Spleen (tissue), 11 donors: ENCODE measurements at regions not wholly inside any gene's neighbourhood (a gene's known extent, or its start where the extent isn't known, plus 50 kb on each side); places are given as distances from the start of the nearest gene placed in this dataset.

Experiments used
- DNase-seq: peaks from one replicate; pipeline ENCODE4 v3.0.0-alpha.2; 2020
- H3K27ac ChIP-seq, 8 donors: fragments of 200-600 bp; sonication (generic) in 7 of 8; 1 replicate in 4 of 8; 2 replicates in 4 of 8; pipeline versions ENCODE4 v1.5.0 to v1.8.0; 2016 to 2021; ENCODE audit warnings: inconsistent platforms in 4 of 8, mild to moderate bottlenecking in 4 of 8, moderate library complexity in 1 of 8
- H3K27me3 ChIP-seq, 7 donors: fragments of 200-600 bp; sonication (generic) in 6 of 7; replicated peaks in 1 of 7; 1 replicate in 4 of 7; 2 replicates in 3 of 7; pipeline versions ENCODE4 v1.5.0 to v1.8.0; 2016 to 2021; ENCODE audit warnings: inconsistent platforms in 3 of 7, mild to moderate bottlenecking in 1 of 7
- H3K36me3 ChIP-seq, 6 donors: fragments of 200-600 bp; sonication (generic) in 5 of 6; 1 replicate in 4 of 6; 2 replicates in 2 of 6; pipeline versions ENCODE4 v1.5.0 to v1.8.0; 2016 to 2021; ENCODE audit warnings: inconsistent platforms in 2 of 6
- H3K4me1 ChIP-seq, 6 donors: fragments of 200-600 bp; sonication (generic) in 5 of 6; 1 replicate in 3 of 6; 2 replicates in 3 of 6; pipeline versions ENCODE4 v1.5.0 to v1.8.0; 2016 to 2021; ENCODE audit warnings: inconsistent platforms in 3 of 6
- H3K4me3 ChIP-seq, 8 donors: fragments of 200-600 bp; sonication (generic) in 7 of 8; 1 replicate in 4 of 8; 2 replicates in 4 of 8; pipeline versions ENCODE4 v1.5.0 to v1.8.0; 2016 to 2021; ENCODE audit warnings: inconsistent platforms in 4 of 8, mild to moderate bottlenecking in 4 of 8, moderate library complexity in 2 of 8
- H3K9me3 ChIP-seq, 8 donors: fragments of 200-600 bp; sonication (generic) in 7 of 8; 1 replicate in 4 of 8; 2 replicates in 4 of 8; pipeline versions ENCODE4 v1.5.0 to v1.8.0; 2016 to 2021; ENCODE audit warnings: inconsistent platforms in 4 of 8
- CTCF ChIP-seq, 11 experiments: fragments of 200-600 bp in 7 of 11; fragments of 450-650 bp in 4 of 11; sonication (generic) in 4 of 11; IDR thresholded peaks in 8 of 11; conservative IDR thresholded peaks in 3 of 11; 1 replicate in 7 of 11; 2 replicates in 4 of 11; pipeline versions ENCODE4 v1.4.0 to v1.8.0; 2016 to 2021; ENCODE audit warnings: antibody characterized with exemption in 11 of 11, inconsistent platforms in 4 of 11, mild to moderate bottlenecking in 1 of 11
- POLR2A ChIP-seq, 3 donors: fragments of 450-650 bp; IDR thresholded peaks; one replicate each; pipeline ENCODE4 v1.5.1; 2017; ENCODE audit warnings: antibody characterized with exemption in 3 of 3, mild to moderate bottlenecking in 1 of 3
- POLR2AphosphoS5 ChIP-seq, 3 donors: sonication (generic); formaldehyde crosslinking; IDR thresholded peaks; one replicate each; pipeline ENCODE4 v1.5.1; 2017; ENCODE audit warnings: antibody characterized with exemption in 3 of 3
- WGBS, 5 donors: extraction: QIAGEN DNeasy Blood & Tissue Kit in 3 of 5; methylation state at CpG; one replicate each; pipeline versions ENCODE4 v1.1.5 to v1.1.7; 2013 to 2018; 5-methylcytosine and 5-hydroxymethylcytosine counted together
- intact Hi-C: fragments of 100-400 bp; cut with DNase I; formaldehyde crosslinking; loops from one replicate; pipeline ENCODE4 v1.15.0; 2023; ENCODE audit warnings: low total_unique reads
- donor health status: healthy with polysubstance abuse.
- donor health status: DM: no; HTN: no; CAD: no; lungs with moderate emphysema.
- donor health status: DM: no; HTN: no; CAD: no.
- donor health status: Bipolar disorder and iron deficiency.
- donor health status: healthy.
- donor health status: DM: no; HTN: no; CAD: no.
- donor health status: DM: yes; HTN: yes; CAD: no.

DNA sequence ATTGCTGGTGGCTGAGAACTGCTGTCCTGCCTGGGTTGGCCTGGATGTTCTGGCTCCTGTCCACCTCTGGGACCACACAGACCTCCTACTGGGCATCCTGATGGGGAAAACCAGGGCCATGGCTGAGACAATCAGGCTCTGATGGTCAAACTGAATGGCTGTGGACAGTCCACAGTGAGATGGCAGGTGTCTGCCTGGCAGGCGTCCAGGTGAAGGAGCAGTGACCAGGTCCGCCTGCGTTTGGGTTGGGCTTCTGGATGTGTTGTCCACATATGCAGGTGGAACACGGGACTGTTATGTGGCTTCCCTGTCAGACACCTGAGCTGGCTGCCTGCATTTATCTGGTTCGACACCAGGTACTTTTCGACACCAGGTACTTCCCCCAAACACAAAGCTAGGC lies 241.7 kb downstream of the BUB3 start:
- 63 to 94% (median 86%) methylated on average over 4 to 6 of the region's 6 CpGs for WGBS, 5 donors

GRCh38 chr10:123398180-123398591 lies 244.0 kb downstream of the BUB3 start:
- no peak for DNase-seq
- no peaks in the 10 kb centered on the region for H3K36me3 ChIP-seq

More for the DNA sequence above, 241.7 kb downstream of the BUB3 start:
- Histone ChIP-seq H3K4me3 (no peak overlapping the region), H3K9me3 (peaks cover 0 to 14% (median 7%) of the 10 kb centered on the region in 8 donors), H3K27me3 (no peaks in the 10 kb centered on the region), H3K4me1 (peaks cover 0 to 29% (median 6%) of the 10 kb centered on the region in 6 donors), H3K36me3 (no peaks in the 10 kb centered on the region), H3K27ac (no peak overlapping the region)
- TF ChIP-seq CTCF (IDR thresholded peaks at IDR 0.05 in 8 of 11, conservative IDR thresholded peaks at IDR 0.05 in 3 of 11) (no peak), POLR2A (IDR thresholded peaks at IDR 0.05) (no peak), POLR2AphosphoS5 (IDR thresholded peaks at IDR 0.05) (no peak)
- intact Hi-C loops: no loop called here
- DNase-seq: no peak

DNA sequence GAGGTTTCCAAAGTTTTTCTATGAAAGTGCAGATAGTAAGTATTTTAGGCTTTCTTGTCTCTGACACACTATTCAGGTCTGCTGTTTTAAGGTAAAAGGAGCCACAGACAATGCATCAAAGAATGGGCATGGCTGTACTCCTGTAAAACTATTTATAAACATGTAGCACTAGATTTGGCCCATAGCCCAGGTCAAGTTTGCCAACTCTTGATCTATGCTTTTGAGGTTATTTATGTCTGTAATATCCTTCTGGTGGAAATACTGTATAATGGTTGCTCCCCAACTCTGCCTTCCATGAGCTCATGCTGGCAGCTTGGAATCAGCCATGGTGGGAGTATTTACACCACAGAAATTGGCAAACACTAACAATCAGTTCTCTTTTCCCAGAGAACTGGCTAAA lies 244.6 kb downstream of the BUB3 start:
- Histone ChIP-seq H3K36me3 (no peaks in the 10 kb centered on the region), H3K27ac (no peak overlapping the region), H3K4me1 (peaks cover 0 to 35% (median 13%) of the 10 kb centered on the region in 6 donors), H3K9me3 (peaks cover 0 to 19% (median 9%) of the 10 kb centered on the region in 8 donors), H3K4me3 (no peak overlapping the region), H3K27me3 (no peaks in the 10 kb centered on the region)
- intact Hi-C loops: no loop called here
- TF ChIP-seq CTCF (IDR thresholded peaks at IDR 0.05 in 8 of 11, conservative IDR thresholded peaks at IDR 0.05 in 3 of 11) (no peak), POLR2A (IDR thresholded peaks at IDR 0.05) (no peak), POLR2AphosphoS5 (IDR thresholded peaks at IDR 0.05) (no peak)
- no peak for DNase-seq

More at GRCh38 chr10:123398180-123398591, 244.0 kb downstream of the BUB3 start:
- peaks cover 0 to 34% (median 13%) of the 10 kb centered on the region in 6 donors for H3K4me1 ChIP-seq
- no peak for TF ChIP-seq POLR2A (IDR thresholded peaks at IDR 0.05)
- no peak for TF ChIP-seq POLR2AphosphoS5 (IDR thresholded peaks at IDR 0.05)
- TF ChIP-seq CTCF (IDR thresholded peaks at IDR 0.05 in 8 of 11, conservative IDR thresholded peaks at IDR 0.05 in 3 of 11): no peak
- H3K9me3 ChIP-seq: peaks cover 0 to 14% (median 7%) of the 10 kb centered on the region in 8 donors
- intact Hi-C loops: no loop called here
- WGBS, 5 donors: 45 to 74% (median 60%) methylated on average over 4 of the region's 4 CpGs
- peak overlapping the region in 2 of 8 donors; percentile 8 to 28 for H3K27ac ChIP-seq
- no peaks in the 10 kb centered on the region for H3K27me3 ChIP-seq
- no peak overlapping the region for H3K4me3 ChIP-seq

GRCh38 chr10:123399276-123399839 lies 245.2 kb downstream of the BUB3 start:
- DNase-seq: no peak
- no peaks in the 10 kb centered on the region for H3K27me3 ChIP-seq
- H3K4me3 ChIP-seq: no peak overlapping the region
- H3K27ac ChIP-seq: no peak overlapping the region
- intact Hi-C loops: no loop called here
- H3K36me3 ChIP-seq: no peaks in the 10 kb centered on the region
- 80 to 86% (median 84%) methylated on average over 12 of the region's 12 CpGs for WGBS, 5 donors
- peaks cover 0 to 35% (median 13%) of the 10 kb centered on the region in 6 donors for H3K4me1 ChIP-seq
- TF ChIP-seq CTCF (IDR thresholded peaks at IDR 0.05 in 8 of 11, conservative IDR thresholded peaks at IDR 0.05 in 3 of 11): no peak
- no peak for TF ChIP-seq POLR2A (IDR thresholded peaks at IDR 0.05)
- no peak for TF ChIP-seq POLR2AphosphoS5 (IDR thresholded peaks at IDR 0.05)
- H3K9me3 ChIP-seq: peaks cover 0 to 25% (median 15%) of the 10 kb centered on the region in 8 donors
